Stimulated activated CD4-positive, alpha-beta T cell treated with anti-CD3 and anti-CD28 coated beads, Interleukin-1b, Interleukin-23, amount 100 ng/mL, for 4 hours (primary cell): ENCODE measurements at regions not wholly inside any gene's neighbourhood (a gene's known extent, or its start where the extent isn't known, plus 50 kb on each side); places are given as distances from the start of the nearest gene placed in this dataset.
"Not testable (repeated sequence)": the region's sequence is repeated elsewhere in the genome, so short reads cannot be mapped to it uniquely, and the experiment has no call there.

Experiments used
- DNase-seq, 2 donors: peaks; one replicate each; pipeline ENCODE4 v3.0.0-alpha.2; 2020; ENCODE audit warnings: low read depth in 2 of 2

DNA sequence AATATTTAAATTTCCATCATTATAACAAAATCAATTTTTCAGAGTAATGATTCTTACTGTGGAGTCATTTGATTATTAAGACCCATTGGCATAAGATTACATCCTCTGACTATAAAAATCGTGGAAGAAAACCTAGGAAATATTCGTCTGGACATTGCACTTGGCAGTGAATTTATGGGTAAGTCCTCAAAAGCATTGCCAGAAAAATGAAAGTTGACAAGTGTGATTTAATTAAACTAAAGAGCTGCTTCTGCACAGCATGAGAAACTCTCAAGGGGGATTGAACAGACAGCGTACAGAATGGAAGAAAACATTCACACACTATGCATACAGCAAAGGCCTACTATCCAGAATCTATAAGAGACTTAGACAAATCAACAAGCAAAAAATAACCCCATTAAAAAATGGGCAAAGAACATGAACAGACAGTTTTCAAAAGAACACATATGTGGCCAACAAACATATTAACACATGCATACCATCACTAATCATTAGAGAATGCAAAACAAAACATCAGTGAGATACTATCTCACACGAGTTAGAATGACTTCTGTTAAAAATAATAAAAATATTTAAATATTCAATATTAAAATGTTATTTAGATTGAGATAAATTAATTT lies 111.4 kb downstream of the CCDC74A start:
- not testable (repeated sequence) for DNase-seq

DNA sequence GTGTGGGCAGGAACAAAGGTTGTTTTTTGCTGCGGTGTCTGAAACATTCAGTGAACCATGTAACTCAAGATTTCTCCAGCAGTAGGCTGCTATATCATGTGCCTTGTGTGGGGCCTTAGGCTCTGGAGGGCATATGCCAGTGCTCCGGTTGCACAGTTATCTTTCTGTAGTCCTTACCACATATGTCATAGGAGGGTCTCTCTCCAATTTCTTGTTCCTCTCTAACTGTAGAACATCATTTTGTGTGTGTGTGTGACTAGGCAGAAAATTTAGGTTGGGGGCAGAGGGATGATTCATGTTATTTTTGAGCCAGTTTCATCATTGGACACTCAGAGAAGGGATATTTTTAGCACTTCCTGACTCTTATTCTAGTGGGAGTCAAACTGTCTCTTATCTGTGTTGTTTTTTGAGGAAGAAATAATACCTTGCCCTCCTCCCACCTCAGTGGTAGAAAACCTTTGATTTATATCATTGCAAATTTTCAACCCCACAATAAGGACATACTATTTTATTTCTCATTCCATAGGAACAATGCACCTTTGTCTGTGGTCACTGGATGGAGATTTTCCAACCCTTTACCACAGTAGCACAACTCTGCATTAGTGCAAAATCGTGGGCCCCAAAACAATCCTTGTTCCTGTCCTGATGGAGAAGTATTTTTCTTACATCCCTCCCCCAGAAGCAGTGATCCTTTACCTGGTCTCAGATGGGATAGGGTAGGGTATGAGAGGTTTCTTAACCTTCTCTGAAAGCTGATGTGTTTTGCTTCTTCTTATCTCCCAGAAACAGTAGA lies 113.9 kb downstream of the CCDC74A start:
- DNase-seq: no peak

GRCh38 chr2:131643180-131643579 lies 115.5 kb downstream of the CCDC74A start:
- not testable (repeated sequence) for DNase-seq

DNA sequence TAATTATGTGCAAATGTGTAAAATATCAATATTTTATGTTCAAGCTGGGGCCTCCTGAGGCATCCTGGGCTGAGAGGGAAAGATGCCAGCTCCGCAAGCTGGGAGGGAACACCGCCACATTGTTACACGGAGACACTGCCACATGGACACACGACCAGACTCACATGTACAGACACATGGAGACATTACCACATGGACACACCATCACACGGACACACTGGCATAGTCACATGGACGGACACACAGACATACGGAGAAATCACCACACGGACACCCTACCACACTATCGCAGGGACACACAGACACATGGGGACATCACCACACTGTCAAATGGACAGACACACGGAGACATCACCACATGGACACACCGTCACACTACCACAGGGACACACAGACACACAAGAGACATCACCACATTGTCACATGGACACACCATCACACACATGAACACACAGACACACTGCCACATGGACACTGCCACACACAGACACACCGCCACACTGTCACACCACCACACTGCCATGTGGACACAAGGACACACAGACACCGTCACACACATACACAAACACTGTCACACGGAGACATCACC lies 117.6 kb downstream of the CCDC74A start:
- no peak for DNase-seq

DNA sequence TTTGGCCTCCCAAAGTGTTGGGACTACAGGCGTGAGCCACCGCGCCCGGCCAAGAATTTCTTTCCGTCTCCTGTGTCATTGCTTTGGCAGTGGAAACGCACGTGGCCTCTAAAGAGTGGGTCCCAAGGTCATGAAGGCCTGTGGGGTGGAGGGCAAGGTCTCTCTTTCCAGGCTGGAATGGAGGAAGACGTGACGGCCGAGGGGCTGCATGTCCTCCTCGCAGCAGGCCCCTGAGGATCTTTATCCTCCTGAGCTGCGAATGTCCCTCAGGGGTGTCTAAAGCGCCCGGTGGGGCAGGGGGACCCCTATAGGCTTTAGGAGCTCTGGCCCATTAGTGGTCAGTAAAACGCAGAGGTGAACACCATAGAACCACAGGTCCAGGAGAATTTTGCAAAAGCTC lies 118.5 kb downstream of the CCDC74A start:
- DNase-seq: not testable (repeated sequence)

DNA sequence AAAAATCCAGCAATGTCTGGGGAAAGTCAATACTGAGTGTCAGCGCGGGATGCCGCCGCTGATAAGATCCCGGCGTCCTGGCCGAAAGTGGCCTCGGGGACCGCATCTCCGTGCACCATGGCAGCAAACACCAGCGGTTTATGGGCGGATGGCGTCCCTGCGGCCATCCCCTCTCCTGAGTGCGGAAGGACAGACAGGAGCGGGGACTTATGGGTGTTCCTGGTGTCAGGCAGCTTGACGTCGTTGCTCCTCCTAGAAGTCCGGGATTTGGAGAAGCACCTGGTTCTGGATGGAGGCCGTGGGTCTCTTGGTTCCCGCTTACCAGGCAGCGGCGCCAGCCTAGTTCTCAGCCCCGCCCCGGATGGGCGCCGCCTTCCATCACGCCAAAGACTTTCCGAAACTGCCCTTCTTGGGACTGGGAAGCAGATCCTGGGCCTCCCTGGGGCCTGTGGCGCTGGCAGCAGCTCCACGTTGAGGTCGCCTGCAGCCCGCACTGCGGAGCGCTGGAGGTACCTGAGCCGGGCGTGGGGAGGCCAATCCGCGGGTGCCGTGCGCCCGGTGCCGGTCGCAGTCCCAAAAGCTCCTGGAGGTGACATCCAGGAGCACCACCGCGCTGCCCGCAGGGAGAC lies 119.1 kb downstream of the CCDC74A start:
- no peak for DNase-seq

DNA sequence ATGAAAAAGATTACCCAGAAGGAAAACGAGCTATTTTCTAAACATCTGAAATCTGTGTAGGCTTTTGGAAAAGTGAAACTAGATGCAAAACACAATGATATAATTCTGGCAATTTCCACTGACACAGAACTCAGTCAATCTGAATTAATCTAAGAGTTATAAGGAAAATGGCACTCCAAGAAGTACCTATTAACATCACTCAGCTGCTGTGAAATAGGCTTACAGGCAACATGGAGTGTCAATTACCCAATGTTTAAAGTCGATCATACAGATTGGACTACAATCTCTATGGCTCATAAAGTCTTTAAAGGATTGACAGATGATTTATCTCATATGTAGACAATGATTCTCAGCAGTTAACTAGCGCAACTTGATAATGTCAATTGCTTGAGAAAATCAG lies 120.9 kb downstream of the CCDC74A start:
- not testable (repeated sequence) for DNase-seq

DNA sequence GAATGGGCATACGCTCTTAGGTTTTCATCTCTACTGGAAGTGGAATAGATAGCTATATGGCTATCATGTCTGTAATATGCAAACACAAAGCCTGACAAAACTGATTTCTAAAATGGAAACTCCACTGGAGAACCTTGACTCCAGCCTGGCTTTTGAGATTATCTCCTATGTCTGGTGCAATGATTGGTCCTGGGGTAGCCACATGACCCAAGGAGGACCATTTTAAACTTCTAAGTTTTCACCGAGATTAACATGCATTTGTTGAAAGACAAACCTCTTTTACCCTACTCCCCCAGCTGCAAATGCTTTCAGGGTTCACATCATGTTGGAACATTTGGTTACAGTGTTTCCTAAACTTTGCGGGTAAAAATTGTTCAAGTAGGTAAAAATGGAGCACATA lies 124.6 kb downstream of the CCDC74A start:
- not testable (repeated sequence) for DNase-seq

DNA sequence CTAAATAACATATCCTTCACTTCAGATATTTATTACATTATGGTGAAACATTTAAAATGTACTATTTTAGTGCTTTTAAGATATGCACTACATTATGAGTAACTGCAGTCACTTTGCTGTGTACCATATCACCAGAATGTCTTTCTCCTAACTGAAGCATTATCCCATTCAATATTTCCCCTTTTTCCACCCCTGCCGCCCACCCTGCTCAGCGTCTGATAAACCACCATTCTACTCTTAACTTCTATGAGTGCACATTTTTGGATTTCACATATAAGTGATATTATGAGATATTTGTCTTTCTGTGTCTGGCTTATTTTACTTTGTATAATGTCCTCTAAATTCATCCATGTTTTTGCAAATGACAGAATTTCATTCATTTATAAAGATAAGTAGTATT lies 126.4 kb downstream of the CCDC74A start:
- DNase-seq: not testable (repeated sequence)

DNA sequence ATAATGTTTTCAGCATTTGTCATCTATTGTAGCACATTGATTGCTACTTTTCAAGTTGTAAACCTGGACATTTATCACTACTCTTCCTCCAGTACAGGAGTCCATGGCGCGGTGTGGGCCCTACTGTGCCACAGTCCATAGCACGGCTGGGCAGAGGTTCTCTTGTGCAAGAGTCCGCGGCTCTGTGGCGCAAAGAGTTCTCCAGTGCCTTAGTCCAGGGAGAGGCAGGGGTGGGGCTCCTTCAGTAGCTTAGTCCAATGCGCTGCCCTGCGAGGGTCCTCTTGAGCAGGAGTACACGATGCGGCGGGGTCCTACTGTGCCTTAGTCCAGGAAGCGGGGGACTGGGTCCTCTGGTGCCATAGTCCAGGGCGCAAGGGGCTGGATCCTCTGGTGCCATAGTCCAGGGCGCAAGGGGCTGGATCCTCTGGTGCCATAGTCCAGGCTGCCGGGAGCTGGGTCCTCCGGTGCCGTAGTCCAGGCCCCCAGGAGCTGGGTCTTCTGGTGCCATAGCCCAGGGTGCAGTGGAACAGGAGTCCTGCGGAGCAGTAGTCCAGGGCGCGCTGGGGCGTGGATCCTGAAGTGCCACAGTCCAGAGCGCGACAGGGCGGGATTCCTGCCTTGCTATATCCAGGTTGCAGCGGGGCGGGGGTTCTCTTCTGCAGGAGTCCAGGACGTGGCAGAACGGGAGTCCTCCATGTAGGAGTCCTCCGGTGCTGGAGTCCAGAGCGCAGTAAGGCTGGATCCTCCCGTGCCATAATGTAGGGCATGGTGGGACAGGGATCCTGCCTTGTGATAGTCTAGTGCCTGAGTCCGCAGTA lies 129.3 kb downstream of the CCDC74A start:
- DNase-seq: no peak

GRCh38 chr2:131657895-131658768 lies 130.4 kb downstream of the CCDC74A start:
- no peak for DNase-seq

DNA sequence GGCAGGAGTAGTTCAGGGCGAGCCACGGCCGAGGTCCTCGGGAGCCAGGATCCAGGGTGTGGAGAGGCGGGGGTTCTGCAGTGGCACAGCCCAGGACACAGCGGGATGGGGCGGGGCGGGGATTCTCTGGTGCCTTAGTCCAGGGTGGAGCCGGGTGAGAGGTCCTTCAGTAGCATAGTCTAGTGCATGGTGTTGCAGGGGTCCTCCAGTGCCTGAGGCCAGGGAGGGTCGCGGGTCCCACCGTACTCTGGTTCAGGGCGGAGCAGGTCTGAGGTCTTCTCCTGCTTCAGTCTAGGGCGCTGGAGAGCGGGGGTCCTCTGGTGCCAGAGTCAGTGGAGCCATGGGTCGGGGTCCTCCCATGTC lies 131.1 kb downstream of the CCDC74A start:
- DNase-seq: no peak

DNA sequence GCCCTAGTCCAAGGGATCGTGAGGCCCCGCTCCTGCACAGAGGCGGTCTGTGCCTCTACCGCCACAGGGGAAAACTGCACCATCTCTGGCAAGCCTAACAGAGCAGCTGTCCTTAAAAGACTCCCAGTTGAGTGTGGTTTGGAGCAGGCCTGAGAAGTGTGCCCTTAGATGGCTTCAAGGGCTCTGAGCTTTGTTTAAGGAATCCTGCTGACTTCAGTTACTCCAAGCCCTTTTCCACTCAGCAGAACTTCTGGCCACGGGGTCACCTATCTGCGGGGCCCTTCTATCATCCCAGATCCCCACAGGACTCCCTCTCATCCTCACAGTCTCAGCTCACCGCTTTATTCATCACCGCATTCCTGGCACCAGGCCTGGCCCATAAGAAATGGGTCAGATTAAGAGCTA lies 131.5 kb downstream of the CCDC74A start:
- DNase-seq: no peak

DNA sequence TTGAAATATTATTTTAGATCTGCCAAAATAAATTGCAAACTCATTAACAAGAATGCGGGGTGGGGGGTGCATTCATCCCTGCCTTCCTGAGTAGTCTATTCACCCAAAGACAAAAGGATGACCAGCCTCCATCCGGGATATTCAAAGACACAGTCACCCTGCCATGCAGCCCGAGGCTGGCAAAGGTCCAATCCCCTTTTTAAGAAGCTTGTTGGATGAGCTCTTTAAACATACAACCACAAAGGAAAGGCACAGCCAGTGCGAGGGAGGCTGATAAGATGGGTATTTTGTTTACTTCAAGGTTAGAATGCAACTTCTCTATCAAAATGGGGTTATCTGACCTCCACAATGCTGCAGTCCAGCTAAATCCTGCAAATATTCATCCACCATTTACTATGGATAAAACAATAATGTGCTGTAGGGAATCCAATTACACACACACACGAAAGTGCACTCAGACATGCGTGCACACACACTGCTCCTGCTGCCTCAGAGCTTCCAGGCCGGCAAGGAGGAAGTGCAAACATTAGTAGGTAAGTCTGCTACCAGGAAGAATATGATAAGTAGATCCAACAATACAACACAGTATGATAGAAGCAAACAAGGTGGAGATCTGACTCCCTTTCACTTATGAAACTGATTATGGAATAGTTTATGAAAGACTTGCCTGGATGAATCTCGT lies 133.6 kb downstream of the CCDC74A start:
- not testable (repeated sequence) for DNase-seq

GRCh38 chr2:131661884-131662535 lies 134.3 kb downstream of the CCDC74A start:
- DNase-seq: not testable (repeated sequence)

- not testable (repeated sequence) for DNase-seq
Observed at GRCh38 chr2:131663501-131663900, 135.8 kb downstream of the CCDC74A start.

GRCh38 chr2:131665716-131666115 lies 138.0 kb downstream of the CCDC74A start:
- DNase-seq: not testable (repeated sequence)

DNA sequence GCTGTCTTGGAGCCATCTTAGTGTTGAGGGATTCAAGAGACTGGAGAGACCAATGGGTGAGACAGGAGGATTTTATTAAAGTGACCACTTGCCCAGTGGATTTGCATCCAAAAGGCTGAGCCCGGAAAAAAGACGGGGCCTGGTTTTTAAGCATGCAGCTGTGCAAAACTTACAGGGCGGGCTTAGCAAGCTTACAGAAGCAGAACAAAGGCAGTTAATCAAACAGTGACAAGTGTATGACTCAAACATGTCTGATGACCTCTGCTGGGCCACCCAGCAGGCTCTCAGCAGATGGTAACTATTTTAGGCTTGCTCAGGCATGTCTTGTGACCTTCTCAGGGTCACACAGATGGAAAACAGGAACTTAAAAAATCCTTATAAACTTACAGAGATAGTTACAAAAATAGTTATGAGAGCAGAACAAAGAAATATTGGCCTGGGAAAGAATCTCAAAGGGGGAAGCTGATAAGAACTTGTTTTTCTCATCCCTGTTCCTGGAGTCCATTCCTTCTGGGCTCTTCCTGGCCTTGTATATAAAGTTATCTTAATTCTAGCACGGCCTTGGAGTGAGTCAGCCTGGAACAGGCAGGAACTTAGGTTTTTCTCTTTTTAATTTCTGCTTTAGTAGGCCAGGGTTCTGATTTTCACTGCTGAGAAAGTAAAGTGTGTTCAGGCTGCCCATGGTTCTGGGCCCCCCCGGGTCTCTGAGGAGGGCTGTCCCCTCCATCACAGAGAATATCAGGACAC lies 141.3 kb downstream of the CCDC74A start:
- not testable (repeated sequence) for DNase-seq
